ENCODE measurements at regions not wholly inside any gene's neighbourhood (a gene's known extent, or its start where the extent isn't known, plus 50 kb on each side); places are given as distances from the start of the nearest gene placed in this dataset.
A peak's percentile ranks its signal among the peaks of the same experiment; 100 is the strongest.
"Not testable (repeated sequence)": the region's sequence is repeated elsewhere in the genome, so short reads cannot be mapped to it uniquely, and the experiment has no call there.

GRCh38 chr9:12391839-12392509 lies 301.2 kb upstream of the TYRP1 start:
- DNase-seq = no peak

GRCh38 chr9:12394105-12394504 lies 299.1 kb upstream of the TYRP1 start:
- no peak for DNase-seq

- no peak for DNase-seq
Observed at GRCh38 chr9:12403721-12404120, 289.5 kb upstream of the TYRP1 start.

GRCh38 chr9:12413986-12414385 lies 279.2 kb upstream of the TYRP1 start:
- no peak for DNase-seq

GRCh38 chr9:12414514-12414913 lies 278.7 kb upstream of the TYRP1 start:
- no peak for DNase-seq

- no peak for DNase-seq
Observed at GRCh38 chr9:12415361-12415760, 277.8 kb upstream of the TYRP1 start.

GRCh38 chr9:12416716-12417115 lies 276.5 kb upstream of the TYRP1 start:
- no peak for DNase-seq

- no peak for DNase-seq
Observed at GRCh38 chr9:12424243-12424642, 268.9 kb upstream of the TYRP1 start.

- no peak for DNase-seq
Observed at GRCh38 chr9:12425878-12426864, 267.0 kb upstream of the TYRP1 start.

- DNase-seq = no peak
Observed at GRCh38 chr9:12439267-12439666, 253.9 kb upstream of the TYRP1 start.

GRCh38 chr9:12441080-12441479 lies 252.1 kb upstream of the TYRP1 start:
- DNase-seq = not testable (repeated sequence)

- DNase-seq = no peak
Observed at GRCh38 chr9:12441506-12441905, 251.7 kb upstream of the TYRP1 start.

GRCh38 chr9:12448246-12448645 lies 244.9 kb upstream of the TYRP1 start:
- no peak for DNase-seq

GRCh38 chr9:12457237-12457636 lies 235.9 kb upstream of the TYRP1 start:
- no peak for DNase-seq

- no peak for DNase-seq
Observed at GRCh38 chr9:12461763-12462460, 231.3 kb upstream of the TYRP1 start.

- DNase-seq = no peak
Observed at GRCh38 chr9:12462861-12463260, 230.3 kb upstream of the TYRP1 start.

GRCh38 chr9:12463641-12464040 lies 229.5 kb upstream of the TYRP1 start:
- DNase-seq = no peak

- DNase-seq = no peak
Observed at GRCh38 chr9:12464400-12464799, 228.8 kb upstream of the TYRP1 start.

- DNase-seq = peak in 1 of 56 donors; percentile 17
Observed at GRCh38 chr9:12464910-12465512, 228.2 kb upstream of the TYRP1 start.

GRCh38 chr9:12469084-12469483 lies 224.1 kb upstream of the TYRP1 start:
- no peak for DNase-seq

- DNase-seq = no peak
Observed at GRCh38 chr9:12494411-12494810, 198.8 kb upstream of the TYRP1 start.

- DNase-seq = no peak
Observed at GRCh38 chr9:12497790-12498189, 195.4 kb upstream of the TYRP1 start.
